ENCODE measurements at regions not wholly inside any gene's neighbourhood (a gene's known extent, or its start where the extent isn't known, plus 50 kb on each side); places are given as distances from the start of the nearest gene placed in this dataset.
"Not testable (repeated sequence)": the region's sequence is repeated elsewhere in the genome, so short reads cannot be mapped to it uniquely, and the experiment has no call there.

GRCh38 chr11:71097506-71098240, 154.7 kb downstream of the SHANK2 start:
- no peak for DNase-seq (ENCODE audit: low spot score)

GRCh38 chr11:71096751-71097388, 155.5 kb downstream of the SHANK2 start:
- DNase-seq (ENCODE audit: low spot score) = no peak

GRCh38 chr11:71095294-71095850, 157.0 kb downstream of the SHANK2 start:
- DNase-seq (ENCODE audit: low spot score) = no peak

GRCh38 chr11:71094296-71095077, 157.9 kb downstream of the SHANK2 start:
- DNase-seq (ENCODE audit: low spot score) = no peak

GRCh38 chr11:71093783-71094182, 158.6 kb downstream of the SHANK2 start:
- DNase-seq (ENCODE audit: low spot score) = no peak

- no peak for DNase-seq (ENCODE audit: low spot score)
These were observed 160.7 kb downstream of the SHANK2 start for GRCh38 chr11:71091506-71092265.

GRCh38 chr11:71089571-71089970, 162.8 kb downstream of the SHANK2 start:
- no peak for DNase-seq (ENCODE audit: low spot score)

- not testable (repeated sequence) for DNase-seq (ENCODE audit: low spot score)
These were observed 163.8 kb downstream of the SHANK2 start for GRCh38 chr11:71088314-71089215.

GRCh38 chr11:71086687-71087258, 165.6 kb downstream of the SHANK2 start:
- peak; percentile 90 for DNase-seq (ENCODE audit: low spot score)

GRCh38 chr11:71084306-71085012, 167.9 kb downstream of the SHANK2 start:
- no peak for DNase-seq (ENCODE audit: low spot score)

- no peak for DNase-seq (ENCODE audit: low spot score)
These were observed 169.3 kb downstream of the SHANK2 start for GRCh38 chr11:71083105-71083504.

- no peak for DNase-seq (ENCODE audit: low spot score)
These were observed 169.9 kb downstream of the SHANK2 start for GRCh38 chr11:71082454-71082853.

GRCh38 chr11:71081704-71082230, 170.6 kb downstream of the SHANK2 start:
- DNase-seq (ENCODE audit: low spot score) = no peak

GRCh38 chr11:71080239-71081097, 171.9 kb downstream of the SHANK2 start:
- DNase-seq (ENCODE audit: low spot score) = peak; percentile 93

- DNase-seq (ENCODE audit: low spot score) = no peak
These were observed 172.6 kb downstream of the SHANK2 start for GRCh38 chr11:71079795-71080194.

GRCh38 chr11:71078482-71078881, 173.9 kb downstream of the SHANK2 start:
- DNase-seq (ENCODE audit: low spot score) = no peak

GRCh38 chr11:71076525-71077304, 175.7 kb downstream of the SHANK2 start:
- DNase-seq (ENCODE audit: low spot score) = no peak

Measured in HuH-7 (cell line).